ENCODE measurements at regions not wholly inside any gene's neighbourhood (a gene's known extent, or its start where the extent isn't known, plus 50 kb on each side); places are given as distances from the start of the nearest gene placed in this dataset.

DNA sequence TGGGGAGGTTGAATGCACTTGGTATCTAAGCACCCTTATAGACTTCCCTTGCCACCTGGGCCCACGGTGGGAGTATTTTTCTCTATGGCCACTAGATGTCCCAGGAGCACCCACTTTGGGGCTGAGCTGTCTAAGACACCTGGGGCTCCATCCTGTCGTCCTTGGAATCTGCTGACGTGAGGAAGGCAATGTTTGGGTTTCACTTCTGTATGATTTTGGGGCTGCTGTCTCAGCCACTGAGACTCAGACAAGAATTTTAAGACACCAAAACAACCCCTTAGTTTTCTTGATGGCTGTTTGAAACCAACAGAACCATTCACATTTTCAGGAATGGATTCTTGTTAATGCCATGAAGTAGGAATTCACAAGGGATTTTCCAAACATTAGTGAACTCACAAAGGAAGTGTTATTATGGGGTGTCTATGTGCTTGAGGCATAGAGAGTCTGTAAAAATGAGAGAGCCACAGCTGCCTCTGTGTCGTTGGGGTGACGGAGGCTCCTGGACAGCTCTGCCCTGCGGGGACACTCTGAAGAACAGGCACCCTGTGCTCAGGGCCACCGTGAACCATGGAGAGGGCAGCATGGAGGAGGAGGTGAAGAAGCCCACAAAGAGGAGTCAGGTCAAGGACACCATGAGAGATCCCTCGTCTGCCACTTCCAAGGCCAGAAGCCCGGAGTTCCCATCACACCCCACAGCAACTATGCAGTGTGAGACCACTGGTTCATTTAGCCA is 106.8 kb upstream of the SPATA13 start:
- Histone ChIP-seq H3K9ac (ENCODE audit: low read length) (no peak overlapping the region), H4K20me1 (ENCODE audit: insufficient read depth) (no peaks in the 10 kb centered on the region), H3K36me3 (ENCODE audit: insufficient read depth, low read length) (no peaks in the 10 kb centered on the region), H3K79me2 (replicated peaks; ENCODE audit: insufficient read depth, low read length) (no peaks in the 10 kb centered on the region), H3K9me2 (ENCODE audit: insufficient read depth, low read length) (no peaks in the 10 kb centered on the region), H2AFZ (ENCODE audit: low read depth, low read length) (no peak overlapping the region), H3F3A (ENCODE audit: insufficient read depth, low read length, poor library complexity, severe bottlenecking) (no peaks in the 10 kb centered on the region), H3K27ac (ENCODE audit: low read length) (no peak overlapping the region), H3K27me3 (ENCODE audit: insufficient read depth, low read depth, low read length) (no peaks in the 10 kb centered on the region), H3K4me2 (ENCODE audit: low read length) (no peak overlapping the region), H3K9me3 (ENCODE audit: low read length) (no peaks in the 10 kb centered on the region), H3K4me3 (ENCODE audit: low read length) (no peak overlapping the region)
- peak; percentile 97 for TF ChIP-seq SMC3 (conservative IDR thresholded peaks at IDR 0.05; ENCODE audit: poor library complexity)
- TF ChIP-seq RAD21 (conservative IDR thresholded peaks at IDR 0.05), result peak; percentile 95
- TF ChIP-seq EP300 (conservative IDR thresholded peaks at IDR 0.05; ENCODE audit: poor library complexity, severe bottlenecking), result no peak
- TF ChIP-seq, protein P1, sequence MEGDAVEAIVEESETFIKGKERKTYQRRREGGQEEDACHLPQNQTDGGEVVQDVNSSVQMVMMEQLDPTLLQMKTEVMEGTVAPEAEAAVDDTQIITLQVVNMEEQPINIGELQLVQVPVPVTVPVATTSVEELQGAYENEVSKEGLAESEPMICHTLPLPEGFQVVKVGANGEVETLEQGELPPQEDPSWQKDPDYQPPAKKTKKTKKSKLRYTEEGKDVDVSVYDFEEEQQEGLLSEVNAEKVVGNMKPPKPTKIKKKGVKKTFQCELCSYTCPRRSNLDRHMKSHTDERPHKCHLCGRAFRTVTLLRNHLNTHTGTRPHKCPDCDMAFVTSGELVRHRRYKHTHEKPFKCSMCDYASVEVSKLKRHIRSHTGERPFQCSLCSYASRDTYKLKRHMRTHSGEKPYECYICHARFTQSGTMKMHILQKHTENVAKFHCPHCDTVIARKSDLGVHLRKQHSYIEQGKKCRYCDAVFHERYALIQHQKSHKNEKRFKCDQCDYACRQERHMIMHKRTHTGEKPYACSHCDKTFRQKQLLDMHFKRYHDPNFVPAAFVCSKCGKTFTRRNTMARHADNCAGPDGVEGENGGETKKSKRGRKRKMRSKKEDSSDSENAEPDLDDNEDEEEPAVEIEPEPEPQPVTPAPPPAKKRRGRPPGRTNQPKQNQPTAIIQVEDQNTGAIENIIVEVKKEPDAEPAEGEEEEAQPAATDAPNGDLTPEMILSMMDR (IDR thresholded peaks at IDR 0.05; ENCODE audit: poor library complexity, severe bottlenecking), result peak; percentile 86

DNA sequence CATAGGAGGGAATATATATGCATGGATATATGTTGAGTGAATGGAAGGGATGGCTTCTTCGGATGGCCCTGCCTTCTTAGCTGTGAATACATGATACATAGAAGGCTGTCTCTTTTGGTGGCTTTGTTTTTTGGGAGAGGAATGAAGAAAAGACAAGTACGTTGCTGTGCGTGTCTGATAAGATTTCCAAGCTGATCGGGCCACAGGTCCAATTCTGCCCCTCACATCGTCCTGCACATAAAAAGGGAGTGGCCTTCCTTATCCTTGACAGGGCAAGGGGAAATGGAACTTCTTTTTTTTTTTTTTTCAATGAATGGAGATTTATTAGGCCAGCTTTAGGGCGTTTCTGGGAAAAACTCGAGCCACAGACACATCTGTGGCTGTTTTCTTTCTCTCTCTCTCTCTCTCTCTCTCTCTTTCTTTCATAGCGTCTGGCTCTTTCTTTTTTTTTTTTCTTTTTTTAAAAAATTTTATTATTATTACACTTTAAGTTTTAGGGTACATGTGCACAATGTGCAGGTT is 103.8 kb upstream of the SPATA13 start:
- Histone ChIP-seq H2AFZ (ENCODE audit: low read depth, low read length) (no peak overlapping the region), H4K20me1 (ENCODE audit: insufficient read depth) (no peaks in the 10 kb centered on the region), H3K4me2 (ENCODE audit: low read length) (no peak overlapping the region), H3K9me2 (ENCODE audit: insufficient read depth, low read length) (no peaks in the 10 kb centered on the region), H3K27me3 (ENCODE audit: insufficient read depth, low read depth, low read length) (no peaks in the 10 kb centered on the region), H3K9ac (ENCODE audit: low read length) (no peak overlapping the region), H3K27ac (ENCODE audit: low read length) (no peak overlapping the region), H3K36me3 (ENCODE audit: insufficient read depth, low read length) (no peaks in the 10 kb centered on the region), H3K4me3 (ENCODE audit: low read length) (no peak overlapping the region), H3K9me3 (ENCODE audit: low read length) (no peaks in the 10 kb centered on the region), H3K79me2 (replicated peaks; ENCODE audit: insufficient read depth, low read length) (no peaks in the 10 kb centered on the region), H3F3A (ENCODE audit: insufficient read depth, low read length, poor library complexity, severe bottlenecking) (no peaks in the 10 kb centered on the region)
- TF ChIP-seq SMC3 (conservative IDR thresholded peaks at IDR 0.05; ENCODE audit: poor library complexity), result no peak
- TF ChIP-seq, protein P1 (IDR thresholded peaks at IDR 0.05; ENCODE audit: poor library complexity, severe bottlenecking), result no peak

DNA sequence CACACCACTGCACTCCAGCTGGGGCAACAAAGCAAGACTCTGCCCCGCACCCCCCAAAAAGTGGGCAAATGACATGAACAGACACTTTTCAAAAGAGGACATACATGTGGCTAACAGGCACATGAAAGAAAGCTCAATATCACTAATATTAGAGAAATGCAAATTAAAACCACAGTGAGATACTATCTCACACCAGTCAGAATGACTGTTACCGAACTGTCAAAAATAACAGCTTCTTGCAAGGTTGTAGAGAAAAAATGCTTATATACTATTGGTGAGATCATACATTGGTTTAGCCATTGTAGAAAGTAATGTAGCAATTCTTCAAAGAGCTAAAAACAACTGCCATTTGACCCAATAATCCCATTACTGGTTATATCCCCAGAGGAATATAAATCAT is 99.5 kb upstream of the SPATA13 start:
- Histone ChIP-seq H3K27ac (ENCODE audit: low read length) (no peak overlapping the region), H3K4me3 (ENCODE audit: low read length) (no peak overlapping the region), H3F3A (ENCODE audit: insufficient read depth, low read length, poor library complexity, severe bottlenecking) (no peaks in the 10 kb centered on the region), H3K9me2 (ENCODE audit: insufficient read depth, low read length) (no peaks in the 10 kb centered on the region), H3K9ac (ENCODE audit: low read length) (no peak overlapping the region), H3K9me3 (ENCODE audit: low read length) (no peaks in the 10 kb centered on the region), H3K4me2 (ENCODE audit: low read length) (no peak overlapping the region), H3K36me3 (ENCODE audit: insufficient read depth, low read length) (no peaks in the 10 kb centered on the region), H3K27me3 (ENCODE audit: insufficient read depth, low read depth, low read length) (no peaks in the 10 kb centered on the region), H2AFZ (ENCODE audit: low read depth, low read length) (no peak overlapping the region), H4K20me1 (ENCODE audit: insufficient read depth) (no peaks in the 10 kb centered on the region), H3K79me2 (replicated peaks; ENCODE audit: insufficient read depth, low read length) (no peaks in the 10 kb centered on the region)
- TF ChIP-seq POLR2AphosphoS5 (IDR thresholded peaks at IDR 0.05), result no peak
- TF ChIP-seq, protein P2, sequence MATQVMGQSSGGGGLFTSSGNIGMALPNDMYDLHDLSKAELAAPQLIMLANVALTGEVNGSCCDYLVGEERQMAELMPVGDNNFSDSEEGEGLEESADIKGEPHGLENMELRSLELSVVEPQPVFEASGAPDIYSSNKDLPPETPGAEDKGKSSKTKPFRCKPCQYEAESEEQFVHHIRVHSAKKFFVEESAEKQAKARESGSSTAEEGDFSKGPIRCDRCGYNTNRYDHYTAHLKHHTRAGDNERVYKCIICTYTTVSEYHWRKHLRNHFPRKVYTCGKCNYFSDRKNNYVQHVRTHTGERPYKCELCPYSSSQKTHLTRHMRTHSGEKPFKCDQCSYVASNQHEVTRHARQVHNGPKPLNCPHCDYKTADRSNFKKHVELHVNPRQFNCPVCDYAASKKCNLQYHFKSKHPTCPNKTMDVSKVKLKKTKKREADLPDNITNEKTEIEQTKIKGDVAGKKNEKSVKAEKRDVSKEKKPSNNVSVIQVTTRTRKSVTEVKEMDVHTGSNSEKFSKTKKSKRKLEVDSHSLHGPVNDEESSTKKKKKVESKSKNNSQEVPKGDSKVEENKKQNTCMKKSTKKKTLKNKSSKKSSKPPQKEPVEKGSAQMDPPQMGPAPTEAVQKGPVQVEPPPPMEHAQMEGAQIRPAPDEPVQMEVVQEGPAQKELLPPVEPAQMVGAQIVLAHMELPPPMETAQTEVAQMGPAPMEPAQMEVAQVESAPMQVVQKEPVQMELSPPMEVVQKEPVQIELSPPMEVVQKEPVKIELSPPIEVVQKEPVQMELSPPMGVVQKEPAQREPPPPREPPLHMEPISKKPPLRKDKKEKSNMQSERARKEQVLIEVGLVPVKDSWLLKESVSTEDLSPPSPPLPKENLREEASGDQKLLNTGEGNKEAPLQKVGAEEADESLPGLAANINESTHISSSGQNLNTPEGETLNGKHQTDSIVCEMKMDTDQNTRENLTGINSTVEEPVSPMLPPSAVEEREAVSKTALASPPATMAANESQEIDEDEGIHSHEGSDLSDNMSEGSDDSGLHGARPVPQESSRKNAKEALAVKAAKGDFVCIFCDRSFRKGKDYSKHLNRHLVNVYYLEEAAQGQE (IDR thresholded peaks at IDR 0.05; ENCODE audit: borderline replicate concordance), result no peak
- no peak for TF ChIP-seq TAF1 (IDR thresholded peaks at IDR 0.05; ENCODE audit: low read depth)
- no peak for TF ChIP-seq SMC3 (conservative IDR thresholded peaks at IDR 0.05; ENCODE audit: poor library complexity)

All from neural cell (in vitro differentiated cells).